RWPE2 (cell line): ENCODE measurements at regions not wholly inside any gene's neighbourhood (a gene's known extent, or its start where the extent isn't known, plus 50 kb on each side); places are given as distances from the start of the nearest gene placed in this dataset.

ENCODE experiments used
- ATAC-seq: fragments of 200-7000 bp; cut with Tn5 transposase; 3 replicates; pipeline ENCODE4 v1.9.1; 2021; ENCODE audit warnings: low read depth
- DNase-seq: peaks from one replicate; pipeline ENCODE4 v3.0.0-alpha.2; 2020; ENCODE audit warnings: low spot score
- H3K27ac ChIP-seq: fragments of 450-650 bp; 2 replicates; pipeline ENCODE4 v1.5.1; 2017; ENCODE audit warnings: mild to moderate bottlenecking; ENCODE audit not compliant: poor library complexity, severe bottlenecking
- H3K27me3 ChIP-seq: fragments of 250-450 bp; sonication (Bioruptor Pico); 2 replicates; pipeline ENCODE4 v1.5.1; 2021; ENCODE audit warnings: mild to moderate bottlenecking, moderate library complexity; ENCODE audit not compliant: insufficient read depth, poor library complexity, severe bottlenecking
- H3K36me3 ChIP-seq: fragments of 250-450 bp; sonication (Bioruptor Pico); 2 replicates; pipeline ENCODE4 v1.5.1; 2020; ENCODE audit warnings: low read depth, mild to moderate bottlenecking, moderate library complexity
- H3K4me1 ChIP-seq: fragments of 250-450 bp; sonication (Bioruptor Pico); 2 replicates; pipeline ENCODE4 v1.5.1; 2021; ENCODE audit warnings: mild to moderate bottlenecking, moderate library complexity; ENCODE audit not compliant: insufficient read depth, poor library complexity, severe bottlenecking
- H3K4me3 ChIP-seq: fragments of 250-450 bp; sonication (Bioruptor Pico); 2 replicates; pipeline ENCODE4 v1.5.1; 2021; ENCODE audit warnings: mild to moderate bottlenecking, moderate library complexity; ENCODE audit not compliant: severe bottlenecking
- H3K9me3 ChIP-seq: fragments of 250-450 bp; sonication (Bioruptor Pico); 2 replicates; pipeline ENCODE4 v1.5.1; 2021; ENCODE audit warnings: mild to moderate bottlenecking, moderate library complexity; ENCODE audit not compliant: severe bottlenecking
- TF ChIP-seq, protein P1 (sequence below): fragments of 450-650 bp; IDR thresholded peaks from one replicate; pipeline ENCODE4 v1.5.1; 2017; ENCODE audit warnings: mild to moderate bottlenecking, moderate library complexity; ENCODE audit not compliant: poor library complexity, severe bottlenecking

DNA sequence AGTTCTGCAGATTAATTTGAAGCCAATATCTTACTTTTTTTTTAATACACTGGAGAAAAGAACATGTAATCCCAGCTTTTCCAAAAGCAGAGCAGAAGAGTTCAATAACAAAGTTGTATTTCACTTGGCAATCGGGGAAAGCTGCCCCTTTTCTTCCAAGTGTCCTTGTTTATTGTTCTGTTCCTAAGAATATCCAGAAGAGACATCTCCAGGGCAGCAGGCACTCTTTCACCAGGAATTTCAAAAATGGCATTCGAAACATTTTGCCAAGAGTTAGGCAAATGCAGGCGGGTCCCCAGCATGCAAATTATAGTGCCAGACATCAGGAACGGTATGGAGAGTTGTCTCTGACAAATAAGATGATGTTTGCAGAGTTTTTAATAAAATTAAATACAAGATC is 494.5 kb downstream of the BCOR start:
- TF ChIP-seq, protein P1, sequence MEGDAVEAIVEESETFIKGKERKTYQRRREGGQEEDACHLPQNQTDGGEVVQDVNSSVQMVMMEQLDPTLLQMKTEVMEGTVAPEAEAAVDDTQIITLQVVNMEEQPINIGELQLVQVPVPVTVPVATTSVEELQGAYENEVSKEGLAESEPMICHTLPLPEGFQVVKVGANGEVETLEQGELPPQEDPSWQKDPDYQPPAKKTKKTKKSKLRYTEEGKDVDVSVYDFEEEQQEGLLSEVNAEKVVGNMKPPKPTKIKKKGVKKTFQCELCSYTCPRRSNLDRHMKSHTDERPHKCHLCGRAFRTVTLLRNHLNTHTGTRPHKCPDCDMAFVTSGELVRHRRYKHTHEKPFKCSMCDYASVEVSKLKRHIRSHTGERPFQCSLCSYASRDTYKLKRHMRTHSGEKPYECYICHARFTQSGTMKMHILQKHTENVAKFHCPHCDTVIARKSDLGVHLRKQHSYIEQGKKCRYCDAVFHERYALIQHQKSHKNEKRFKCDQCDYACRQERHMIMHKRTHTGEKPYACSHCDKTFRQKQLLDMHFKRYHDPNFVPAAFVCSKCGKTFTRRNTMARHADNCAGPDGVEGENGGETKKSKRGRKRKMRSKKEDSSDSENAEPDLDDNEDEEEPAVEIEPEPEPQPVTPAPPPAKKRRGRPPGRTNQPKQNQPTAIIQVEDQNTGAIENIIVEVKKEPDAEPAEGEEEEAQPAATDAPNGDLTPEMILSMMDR, result no peak
- H3K4me1 ChIP-seq, result no peaks in the 10 kb centered on the region
- H3K27ac ChIP-seq, result no peak overlapping the region
- H3K36me3 ChIP-seq, result no peaks in the 10 kb centered on the region
- H3K9me3 ChIP-seq, result no peaks in the 10 kb centered on the region
- DNase-seq (no peak), ATAC-seq (no peak)
- no peaks in the 10 kb centered on the region for H3K27me3 ChIP-seq
- H3K4me3 ChIP-seq, result no peak overlapping the region

DNA sequence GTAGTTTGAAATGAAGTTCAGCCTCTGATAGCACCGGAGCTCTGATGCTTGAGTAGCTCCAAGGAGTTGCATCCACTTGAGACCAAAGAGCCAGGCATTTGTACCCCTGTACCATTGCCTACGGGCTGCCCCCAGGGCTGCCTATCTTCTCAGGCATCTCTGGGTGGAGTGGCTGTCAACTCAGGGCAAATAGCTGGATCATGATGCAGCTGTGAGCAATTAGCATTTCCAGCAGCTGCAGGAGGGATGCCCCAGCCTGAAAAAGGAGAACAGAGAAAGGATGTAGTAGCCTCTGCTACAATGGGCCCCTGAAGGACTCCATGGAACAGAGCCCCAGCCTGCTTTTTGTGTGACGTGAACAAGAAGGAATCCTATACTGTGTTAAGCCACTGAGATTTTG is 492.6 kb downstream of the BCOR start:
- Histone ChIP-seq H3K9me3 (no peaks in the 10 kb centered on the region), H3K4me1 (no peaks in the 10 kb centered on the region), H3K36me3 (no peaks in the 10 kb centered on the region), H3K27ac (no peak overlapping the region), H3K27me3 (no peaks in the 10 kb centered on the region), H3K4me3 (no peak overlapping the region)
- no peak for ATAC-seq
- no peak for DNase-seq
- TF ChIP-seq, protein P1, result no peak

DNA sequence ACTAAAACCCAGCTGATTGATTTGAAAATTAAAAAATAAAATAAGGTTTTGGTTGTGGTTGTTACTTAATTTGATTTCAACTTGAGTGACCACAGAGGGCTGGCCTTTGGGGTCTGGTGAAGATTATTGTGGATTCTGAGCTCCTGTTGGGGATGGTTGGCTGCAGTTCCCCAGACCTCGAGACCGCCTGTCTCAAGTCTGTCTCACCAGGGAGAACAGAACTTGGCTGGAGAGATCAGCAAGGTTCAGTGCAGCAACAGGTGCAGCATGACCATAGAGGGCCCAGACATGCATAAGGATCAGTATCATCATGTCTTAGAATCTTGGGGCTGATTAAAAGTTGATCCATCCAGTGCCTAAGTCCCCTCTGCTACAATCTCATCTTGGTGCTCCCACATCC is 491.9 kb downstream of the BCOR start:
- Histone ChIP-seq H3K4me1 (no peaks in the 10 kb centered on the region), H3K36me3 (no peaks in the 10 kb centered on the region), H3K27ac (no peak overlapping the region), H3K27me3 (no peaks in the 10 kb centered on the region), H3K9me3 (no peaks in the 10 kb centered on the region), H3K4me3 (no peak overlapping the region)
- TF ChIP-seq, protein P1, result no peak
- ATAC-seq (no peak), DNase-seq (no peak)

DNA sequence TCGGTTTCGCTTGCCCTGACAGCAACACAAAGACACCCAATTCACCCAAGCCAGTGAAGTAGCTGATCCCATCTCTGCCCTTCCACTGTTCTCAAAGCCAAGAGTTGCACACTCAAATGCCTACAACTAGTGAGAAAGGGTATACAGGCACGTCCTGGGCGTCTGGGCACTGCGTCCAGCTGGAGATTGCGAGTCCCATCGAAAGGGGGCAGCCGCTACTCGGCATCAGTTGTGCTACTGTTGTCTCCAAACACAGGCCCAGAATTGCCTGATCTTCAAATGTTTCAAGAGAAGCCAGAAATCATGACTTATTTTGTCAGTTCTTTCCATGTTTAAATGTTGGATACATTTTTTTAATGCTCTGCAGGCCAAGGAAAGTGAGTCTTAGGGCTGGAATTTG is 487.8 kb downstream of the BCOR start:
- Histone ChIP-seq H3K27ac (no peak overlapping the region), H3K9me3 (no peaks in the 10 kb centered on the region), H3K36me3 (no peaks in the 10 kb centered on the region), H3K27me3 (no peaks in the 10 kb centered on the region), H3K4me1 (no peaks in the 10 kb centered on the region), H3K4me3 (no peak overlapping the region)
- DNase-seq (no peak), ATAC-seq (no peak)
- TF ChIP-seq, protein P1, result no peak

DNA sequence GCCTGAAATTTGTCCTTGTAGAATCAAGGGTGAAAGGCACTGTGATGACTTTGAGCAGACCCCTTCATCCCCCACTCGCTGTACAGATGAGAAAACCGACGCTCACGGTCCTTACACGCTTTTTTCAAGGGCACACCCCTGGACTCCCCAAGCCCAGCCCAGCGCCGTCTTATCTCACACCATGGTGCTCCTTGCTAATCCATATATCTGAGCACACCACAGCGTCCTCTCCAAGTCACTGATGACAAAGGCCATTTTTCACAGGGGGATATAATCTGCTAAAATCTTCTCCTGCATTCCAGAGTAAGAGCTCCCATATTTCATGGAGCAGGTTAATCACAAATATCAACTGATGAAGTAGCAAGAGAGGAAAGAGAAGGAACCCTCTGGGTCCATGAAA is 486.3 kb downstream of the BCOR start:
- TF ChIP-seq, protein P1, result no peak
- Histone ChIP-seq H3K4me3 (no peak overlapping the region), H3K4me1 (no peaks in the 10 kb centered on the region), H3K36me3 (no peaks in the 10 kb centered on the region), H3K27ac (no peak overlapping the region), H3K9me3 (no peaks in the 10 kb centered on the region), H3K27me3 (no peaks in the 10 kb centered on the region)
- DNase-seq, result no peak
- ATAC-seq, result no peak
